ENCODE measurements at regions not wholly inside any gene's neighbourhood (a gene's known extent, or its start where the extent isn't known, plus 50 kb on each side); places are given as distances from the start of the nearest gene placed in this dataset.

DNA sequence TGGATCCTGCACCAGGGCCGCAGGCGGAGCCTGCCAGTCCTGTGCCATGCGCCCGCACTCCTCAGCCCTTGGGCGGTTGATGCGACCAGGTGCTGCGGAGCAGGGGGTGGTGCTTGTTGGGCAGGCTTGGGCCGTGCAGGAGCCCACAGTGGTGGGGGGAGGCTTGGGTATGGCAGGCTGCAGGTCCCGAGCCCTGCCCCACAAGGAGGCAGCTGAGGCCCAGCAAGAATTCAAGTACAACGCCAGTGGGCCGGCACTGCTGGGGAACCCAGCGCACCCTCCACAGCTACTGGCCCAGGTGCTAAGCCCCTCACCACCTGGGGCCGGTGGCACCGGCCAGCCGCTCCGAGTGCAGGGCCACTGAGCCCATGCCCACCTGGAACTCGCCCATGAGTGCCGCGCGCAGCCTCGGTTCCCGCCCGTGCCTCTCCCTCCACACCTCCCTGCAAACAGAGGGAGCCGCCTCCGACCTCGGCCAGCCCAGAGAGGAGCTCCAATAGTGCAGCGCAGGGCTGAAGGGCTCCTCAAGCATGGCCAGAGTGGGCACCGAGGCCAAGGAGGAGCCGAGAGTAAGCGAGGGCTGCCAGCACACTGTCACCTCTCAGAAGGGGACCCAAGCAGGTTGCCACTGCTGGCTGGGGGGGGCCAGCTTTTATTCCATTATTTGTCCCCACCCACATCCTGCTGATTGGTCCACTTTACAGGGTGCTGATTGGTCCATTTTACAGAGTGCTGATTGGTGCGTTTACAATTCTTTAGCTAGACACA is 339.0 kb upstream of the KLF3 start:
- H3K4me3 ChIP-seq (replicated peaks in 1 of 2; ENCODE audit: low read depth in 2 of 2, low read length in 2 of 2), result no peak overlapping the region
- TF ChIP-seq, protein P1, sequence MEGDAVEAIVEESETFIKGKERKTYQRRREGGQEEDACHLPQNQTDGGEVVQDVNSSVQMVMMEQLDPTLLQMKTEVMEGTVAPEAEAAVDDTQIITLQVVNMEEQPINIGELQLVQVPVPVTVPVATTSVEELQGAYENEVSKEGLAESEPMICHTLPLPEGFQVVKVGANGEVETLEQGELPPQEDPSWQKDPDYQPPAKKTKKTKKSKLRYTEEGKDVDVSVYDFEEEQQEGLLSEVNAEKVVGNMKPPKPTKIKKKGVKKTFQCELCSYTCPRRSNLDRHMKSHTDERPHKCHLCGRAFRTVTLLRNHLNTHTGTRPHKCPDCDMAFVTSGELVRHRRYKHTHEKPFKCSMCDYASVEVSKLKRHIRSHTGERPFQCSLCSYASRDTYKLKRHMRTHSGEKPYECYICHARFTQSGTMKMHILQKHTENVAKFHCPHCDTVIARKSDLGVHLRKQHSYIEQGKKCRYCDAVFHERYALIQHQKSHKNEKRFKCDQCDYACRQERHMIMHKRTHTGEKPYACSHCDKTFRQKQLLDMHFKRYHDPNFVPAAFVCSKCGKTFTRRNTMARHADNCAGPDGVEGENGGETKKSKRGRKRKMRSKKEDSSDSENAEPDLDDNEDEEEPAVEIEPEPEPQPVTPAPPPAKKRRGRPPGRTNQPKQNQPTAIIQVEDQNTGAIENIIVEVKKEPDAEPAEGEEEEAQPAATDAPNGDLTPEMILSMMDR (IDR thresholded peaks at IDR 0.05; ENCODE audit: low read depth, low read length), result no peak
- DNase-seq (ENCODE audit: low read depth in 2 of 2), result no peak

DNA sequence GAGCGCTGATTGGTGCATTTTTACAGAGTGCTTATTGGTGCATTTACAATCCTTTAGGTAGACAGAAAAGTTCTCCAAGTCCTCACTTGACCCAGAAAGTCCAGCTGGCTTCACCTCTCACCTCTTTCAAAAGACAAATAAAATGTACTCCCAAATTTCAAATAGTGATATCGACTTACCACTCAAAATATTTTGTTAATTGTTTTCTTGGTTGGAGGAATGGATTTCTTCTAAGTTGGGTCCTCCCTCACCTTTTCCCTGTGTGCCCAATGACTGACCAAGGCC is 338.4 kb upstream of the KLF3 start:
- no peak overlapping the region for H3K4me3 ChIP-seq (replicated peaks in 1 of 2; ENCODE audit: low read depth in 2 of 2, low read length in 2 of 2)
- TF ChIP-seq, protein P1 (IDR thresholded peaks at IDR 0.05; ENCODE audit: low read depth, low read length), result no peak
- no peak for DNase-seq (ENCODE audit: low read depth in 2 of 2)

DNA sequence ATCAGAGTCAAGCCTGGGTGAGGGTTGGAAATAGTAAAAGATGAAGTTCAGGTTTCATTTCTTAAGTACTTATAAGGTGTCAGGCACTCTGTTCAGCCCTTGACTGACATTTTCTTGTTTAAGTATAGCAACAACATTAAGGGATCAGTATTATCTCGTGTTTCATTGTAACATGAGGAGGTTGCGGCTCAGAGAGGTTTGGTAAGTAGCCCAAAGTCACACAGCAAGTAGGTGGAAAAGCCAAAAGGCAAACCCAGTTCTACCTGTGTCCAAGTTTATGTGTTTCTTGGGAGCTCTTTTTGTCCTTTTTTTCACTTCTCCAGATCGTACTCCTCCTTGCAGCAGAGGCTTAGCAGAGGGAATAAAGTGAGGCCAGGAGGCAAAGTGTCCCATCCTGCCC is 337.5 kb upstream of the KLF3 start:
- no peak for DNase-seq (ENCODE audit: low read depth in 2 of 2)
- no peak overlapping the region for H3K4me3 ChIP-seq (replicated peaks in 1 of 2; ENCODE audit: low read depth in 2 of 2, low read length in 2 of 2)
- TF ChIP-seq, protein P1 (IDR thresholded peaks at IDR 0.05; ENCODE audit: low read depth, low read length), result no peak

DNA sequence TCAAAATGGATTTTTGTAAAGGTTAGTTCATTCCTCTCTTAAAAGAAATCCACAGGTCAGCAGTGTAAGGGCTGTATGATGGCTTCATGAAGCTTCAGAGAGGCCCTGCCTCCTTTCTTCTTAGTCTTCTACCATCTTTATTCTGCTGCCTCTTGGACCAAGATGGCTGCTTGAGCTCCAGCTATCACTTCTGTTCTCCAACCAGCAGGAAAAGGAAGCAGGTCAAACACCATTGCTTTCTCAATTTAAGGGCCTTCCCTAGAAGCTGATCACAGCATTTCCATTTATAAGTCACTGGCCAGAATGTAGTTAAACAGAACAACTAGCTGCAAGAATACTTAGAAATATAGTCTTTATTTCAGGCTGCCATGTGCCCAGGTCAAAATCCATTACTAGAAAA is 336.8 kb upstream of the KLF3 start:
- no peak for DNase-seq (ENCODE audit: low read depth in 2 of 2)
- TF ChIP-seq, protein P1 (IDR thresholded peaks at IDR 0.05; ENCODE audit: low read depth, low read length), result no peak
- no peak overlapping the region for H3K4me3 ChIP-seq (replicated peaks in 1 of 2; ENCODE audit: low read depth in 2 of 2, low read length in 2 of 2)

DNA sequence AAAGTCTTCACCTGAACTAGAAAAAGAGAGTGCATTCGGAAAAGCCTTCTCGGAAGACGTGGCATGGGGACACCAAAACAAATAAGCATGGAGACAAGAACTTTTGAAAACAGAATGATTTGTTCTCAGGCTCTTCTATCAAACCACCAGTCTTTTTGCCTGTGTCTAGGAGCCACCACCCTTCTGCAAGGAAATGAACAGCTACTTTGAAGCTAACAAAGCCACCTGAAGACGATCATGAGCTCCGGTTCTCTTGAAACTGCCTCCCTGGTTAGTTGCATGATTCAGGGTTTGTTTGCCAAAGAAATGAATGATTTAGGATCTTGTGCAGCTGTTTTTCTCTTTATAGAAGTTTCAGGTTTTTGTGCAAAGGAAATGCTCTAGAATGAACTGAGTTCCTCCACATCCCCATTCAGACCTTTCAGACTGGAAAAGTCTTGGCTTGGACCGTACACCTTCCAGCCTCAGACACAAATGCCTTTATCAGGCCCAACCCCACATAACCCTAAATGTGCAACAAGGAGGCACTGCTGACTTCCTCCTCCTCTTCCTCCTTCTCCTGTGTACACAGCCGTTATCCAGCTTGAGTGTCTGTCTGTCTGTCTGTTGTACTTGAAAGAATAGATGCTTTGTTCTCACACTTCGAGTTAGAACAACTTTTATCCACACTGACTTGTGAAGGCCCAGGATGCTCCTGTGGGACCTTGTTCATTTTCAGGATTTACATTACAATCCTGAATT is 334.8 kb upstream of the KLF3 start:
- no peak overlapping the region for H3K4me3 ChIP-seq (replicated peaks in 1 of 2; ENCODE audit: low read depth in 2 of 2, low read length in 2 of 2)
- no peak for DNase-seq (ENCODE audit: low read depth in 2 of 2)
- TF ChIP-seq, protein P1 (IDR thresholded peaks at IDR 0.05; ENCODE audit: low read depth, low read length), result no peak

DNA sequence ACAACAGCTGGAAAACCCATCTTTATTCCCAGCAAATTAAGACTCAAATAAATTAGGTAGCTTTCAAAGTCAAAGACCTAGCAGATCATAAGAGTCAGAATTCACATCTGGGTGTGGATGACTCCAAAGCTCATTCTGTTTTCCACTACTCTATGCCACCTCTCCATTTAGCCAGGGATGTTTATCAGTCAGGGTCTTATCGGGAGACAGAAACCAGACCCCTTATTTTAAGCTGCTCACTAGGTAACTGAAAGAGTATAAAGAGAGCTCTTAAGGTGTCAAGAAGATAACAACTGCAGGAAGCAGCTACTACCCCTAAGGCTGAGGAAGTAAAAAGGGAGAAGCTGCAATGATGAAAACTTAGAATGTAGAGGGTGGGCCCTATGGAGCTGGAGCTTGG is 333.7 kb upstream of the KLF3 start:
- no peak overlapping the region for H3K4me3 ChIP-seq (replicated peaks in 1 of 2; ENCODE audit: low read depth in 2 of 2, low read length in 2 of 2)
- DNase-seq (ENCODE audit: low read depth in 2 of 2), result no peak
- TF ChIP-seq, protein P1 (IDR thresholded peaks at IDR 0.05; ENCODE audit: low read depth, low read length), result no peak

Measured in cardiac fibroblast (primary cell).